Body of pancreas (tissue), 4 donors: ENCODE measurements at regions not wholly inside any gene's neighbourhood (a gene's known extent, or its start where the extent isn't known, plus 50 kb on each side); places are given as distances from the start of the nearest gene placed in this dataset.

ENCODE experiments used
- POLR2A ChIP-seq, 3 donors: fragments of 450-650 bp; IDR thresholded peaks; one replicate each; pipeline ENCODE4 v1.6.1; 2016; ENCODE audit warnings: antibody characterized with exemption in 3 of 3, mild to moderate bottlenecking in 2 of 3
- TF ChIP-seq, protein P1 (sequence below), 7 experiments: fragments of 450-650 bp in 4 of 7; fragments of 200-600 bp in 3 of 7; sonication (generic) in 3 of 7; IDR thresholded peaks; one replicate each; pipeline ENCODE4 v1.5.1; 2016 to 2019; ENCODE audit warnings: antibody characterized with exemption in 7 of 7

DNA sequence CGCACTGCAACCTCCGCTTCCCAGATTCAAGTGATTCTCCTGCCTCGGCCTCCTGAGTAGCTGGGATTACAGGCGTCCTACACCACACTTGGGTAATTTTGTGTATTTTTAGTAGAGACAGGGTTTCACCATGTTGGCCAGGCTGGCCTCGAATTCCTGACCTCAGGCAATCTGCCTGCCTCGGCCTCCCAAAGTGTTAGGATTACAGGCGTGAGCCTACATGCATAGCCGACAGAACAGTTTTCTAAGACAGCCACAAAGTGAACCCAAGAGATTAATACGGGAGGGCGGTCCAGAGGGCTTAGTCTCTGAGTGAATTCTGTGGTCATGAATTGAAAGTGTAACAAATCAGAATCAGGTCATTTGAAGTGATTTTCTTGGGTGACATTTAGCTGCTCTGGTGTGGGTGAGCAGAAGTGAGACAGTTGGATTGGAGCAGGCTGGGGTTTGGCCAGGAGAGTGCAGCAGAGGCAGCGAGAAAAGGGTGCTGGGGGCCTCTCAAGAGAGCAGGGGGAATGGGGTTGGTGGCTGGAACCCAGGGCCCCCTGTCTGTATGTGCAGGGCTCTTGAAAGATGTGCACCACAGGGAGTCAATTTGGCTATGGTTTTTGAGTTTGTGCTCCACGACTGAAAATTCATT is 231.4 kb upstream of the WSCD1 start:
- TF ChIP-seq, protein P1, sequence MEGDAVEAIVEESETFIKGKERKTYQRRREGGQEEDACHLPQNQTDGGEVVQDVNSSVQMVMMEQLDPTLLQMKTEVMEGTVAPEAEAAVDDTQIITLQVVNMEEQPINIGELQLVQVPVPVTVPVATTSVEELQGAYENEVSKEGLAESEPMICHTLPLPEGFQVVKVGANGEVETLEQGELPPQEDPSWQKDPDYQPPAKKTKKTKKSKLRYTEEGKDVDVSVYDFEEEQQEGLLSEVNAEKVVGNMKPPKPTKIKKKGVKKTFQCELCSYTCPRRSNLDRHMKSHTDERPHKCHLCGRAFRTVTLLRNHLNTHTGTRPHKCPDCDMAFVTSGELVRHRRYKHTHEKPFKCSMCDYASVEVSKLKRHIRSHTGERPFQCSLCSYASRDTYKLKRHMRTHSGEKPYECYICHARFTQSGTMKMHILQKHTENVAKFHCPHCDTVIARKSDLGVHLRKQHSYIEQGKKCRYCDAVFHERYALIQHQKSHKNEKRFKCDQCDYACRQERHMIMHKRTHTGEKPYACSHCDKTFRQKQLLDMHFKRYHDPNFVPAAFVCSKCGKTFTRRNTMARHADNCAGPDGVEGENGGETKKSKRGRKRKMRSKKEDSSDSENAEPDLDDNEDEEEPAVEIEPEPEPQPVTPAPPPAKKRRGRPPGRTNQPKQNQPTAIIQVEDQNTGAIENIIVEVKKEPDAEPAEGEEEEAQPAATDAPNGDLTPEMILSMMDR (IDR thresholded peaks at IDR 0.05) = no peak
- no peak for TF ChIP-seq POLR2A (IDR thresholded peaks at IDR 0.05)
